ENCODE measurements at regions not wholly inside any gene's neighbourhood (a gene's known extent, or its start where the extent isn't known, plus 50 kb on each side); places are given as distances from the start of the nearest gene placed in this dataset.

GRCh38 chr13:103788061-103788652 is 721.9 kb upstream of the SLC10A2 start:
- H3K9me3 Mint-ChIP-seq (ENCODE audit: low read depth): peaks cover 6% of the 10 kb centered on the region
- H3K36me3 Mint-ChIP-seq (ENCODE audit: low read depth): no peaks in the 10 kb centered on the region
- DNase-seq (ENCODE audit: low spot score): no peak
- no peak overlapping the region for H3K4me3 Mint-ChIP-seq (ENCODE audit: unreplicated experiment)
- H3K4me1 Mint-ChIP-seq (ENCODE audit: low read depth): no peaks in the 10 kb centered on the region
- H3K27ac Mint-ChIP-seq (ENCODE audit: unreplicated experiment): no peak overlapping the region
- H3K27me3 Mint-ChIP-seq (ENCODE audit: low read depth): no peaks in the 10 kb centered on the region
- peak; percentile 69 for TF ChIP-seq CTCF (IDR thresholded peaks at IDR 0.05)

GRCh38 chr13:103772576-103772975 is 706.4 kb upstream of the SLC10A2 start:
- Mint-ChIP-seq H3K4me3 (ENCODE audit: unreplicated experiment) (no peak overlapping the region), H3K9me3 (ENCODE audit: low read depth) (peaks cover 10% of the 10 kb centered on the region), H3K4me1 (ENCODE audit: low read depth) (no peaks in the 10 kb centered on the region), H3K27me3 (ENCODE audit: low read depth) (no peaks in the 10 kb centered on the region), H3K27ac (ENCODE audit: unreplicated experiment) (no peak overlapping the region), H3K36me3 (ENCODE audit: low read depth) (no peaks in the 10 kb centered on the region)
- DNase-seq (ENCODE audit: low spot score): no peak
- peak; percentile 54 for TF ChIP-seq CTCF (IDR thresholded peaks at IDR 0.05)

- Mint-ChIP-seq H3K27me3 (ENCODE audit: low read depth) (no peaks in the 10 kb centered on the region), H3K27ac (ENCODE audit: unreplicated experiment) (no peak overlapping the region), H3K4me1 (ENCODE audit: low read depth) (peaks cover 4% of the 10 kb centered on the region), H3K36me3 (ENCODE audit: low read depth) (no peaks in the 10 kb centered on the region), H3K9me3 (ENCODE audit: low read depth) (no peaks in the 10 kb centered on the region), H3K4me3 (ENCODE audit: unreplicated experiment) (no peak overlapping the region)
- no peak for DNase-seq (ENCODE audit: low spot score)
- no peak for TF ChIP-seq CTCF (IDR thresholded peaks at IDR 0.05)
Measured at GRCh38 chr13:103762523-103762922, 696.3 kb upstream of the SLC10A2 start.

- Mint-ChIP-seq H3K9me3 (ENCODE audit: low read depth) (peaks cover 5% of the 10 kb centered on the region), H3K4me1 (ENCODE audit: low read depth) (peaks cover 4% of the 10 kb centered on the region), H3K27ac (ENCODE audit: unreplicated experiment) (no peak overlapping the region), H3K4me3 (ENCODE audit: unreplicated experiment) (no peak overlapping the region), H3K36me3 (ENCODE audit: low read depth) (no peaks in the 10 kb centered on the region), H3K27me3 (ENCODE audit: low read depth) (no peaks in the 10 kb centered on the region)
- no peak for TF ChIP-seq CTCF (IDR thresholded peaks at IDR 0.05)
- no peak for DNase-seq (ENCODE audit: low spot score)
Measured at GRCh38 chr13:103759361-103759760, 693.1 kb upstream of the SLC10A2 start.

- peaks cover 4% of the 10 kb centered on the region for H3K4me1 Mint-ChIP-seq (ENCODE audit: low read depth)
- H3K27me3 Mint-ChIP-seq (ENCODE audit: low read depth): no peaks in the 10 kb centered on the region
- no peak for DNase-seq (ENCODE audit: low spot score)
- H3K36me3 Mint-ChIP-seq (ENCODE audit: low read depth): no peaks in the 10 kb centered on the region
- TF ChIP-seq CTCF (IDR thresholded peaks at IDR 0.05): no peak
- H3K9me3 Mint-ChIP-seq (ENCODE audit: low read depth): peaks cover 5% of the 10 kb centered on the region
- no peak overlapping the region for H3K4me3 Mint-ChIP-seq (ENCODE audit: unreplicated experiment)
- no peak overlapping the region for H3K27ac Mint-ChIP-seq (ENCODE audit: unreplicated experiment)
Measured at GRCh38 chr13:103758222-103758621, 692.0 kb upstream of the SLC10A2 start.

Measured in chondrocyte (in vitro differentiated cells).